NCI-H128 (cell line): ENCODE measurements at regions not wholly inside any gene's neighbourhood (a gene's known extent, or its start where the extent isn't known, plus 50 kb on each side); places are given as distances from the start of the nearest gene placed in this dataset.

ENCODE experiments used
- DNase-seq: peaks from one replicate; lab custom pipeline; 2025; ENCODE audit not compliant: unreplicated experiment; lab: John Stamatoyannopoulos, UW

GRCh38 chr13:103184413-103184812 is 118.2 kb upstream of the SLC10A2 start:
- DNase-seq = no peak

- no peak for DNase-seq
Observed at GRCh38 chr13:103178986-103179943, 113.0 kb upstream of the SLC10A2 start.

GRCh38 chr13:103174966-103175365 is 108.7 kb upstream of the SLC10A2 start:
- no peak for DNase-seq

- no peak for DNase-seq
Observed at GRCh38 chr13:103168901-103169508, 102.8 kb upstream of the SLC10A2 start.

- no peak for DNase-seq
Observed at GRCh38 chr13:103164251-103164650, 98.0 kb upstream of the SLC10A2 start.

GRCh38 chr13:103161476-103161875 is 95.3 kb upstream of the SLC10A2 start:
- DNase-seq = no peak

GRCh38 chr13:103157434-103158145 is 91.4 kb upstream of the SLC10A2 start:
- no peak for DNase-seq

- DNase-seq = no peak
Observed at GRCh38 chr13:103157016-103157415, 90.8 kb upstream of the SLC10A2 start.

- no peak for DNase-seq
Observed at GRCh38 chr13:103156346-103156998, 90.3 kb upstream of the SLC10A2 start.

GRCh38 chr13:103153466-103153865 is 87.2 kb upstream of the SLC10A2 start:
- DNase-seq = no peak

GRCh38 chr13:103147961-103148360 is 81.7 kb upstream of the SLC10A2 start:
- no peak for DNase-seq

- no peak for DNase-seq
Observed at GRCh38 chr13:103145442-103145841, 79.2 kb upstream of the SLC10A2 start.

- DNase-seq = no peak
Observed at GRCh38 chr13:103143432-103143831, 77.2 kb upstream of the SLC10A2 start.

GRCh38 chr13:103142151-103142550 is 75.9 kb upstream of the SLC10A2 start:
- no peak for DNase-seq

- DNase-seq = no peak
Observed at GRCh38 chr13:103140001-103140671, 73.9 kb upstream of the SLC10A2 start.

GRCh38 chr13:103134271-103134670 is 68.1 kb upstream of the SLC10A2 start:
- no peak for DNase-seq

GRCh38 chr13:103133556-103133955 is 67.3 kb upstream of the SLC10A2 start:
- DNase-seq = no peak

GRCh38 chr13:103130681-103131210 is 64.5 kb upstream of the SLC10A2 start:
- DNase-seq = no peak

GRCh38 chr13:103130146-103130545 is 63.9 kb upstream of the SLC10A2 start:
- DNase-seq = no peak
